Small intestine (tissue), 7 donors: ENCODE measurements at regions not wholly inside any gene's neighbourhood (a gene's known extent, or its start where the extent isn't known, plus 50 kb on each side); places are given as distances from the start of the nearest gene placed in this dataset.
A peak's percentile ranks its signal among the peaks of the same experiment; 100 is the strongest.
"Not testable (repeated sequence)": the region's sequence is repeated elsewhere in the genome, so short reads cannot be mapped to it uniquely, and the experiment has no call there.

Experiments used
- DNase-seq, 2 donors: peaks; one replicate each; pipeline versions ENCODE4 v3.0.0 to v3.0.0-alpha.2; 2013
- FAIRE-seq: peaks from 2 replicates; lab custom pipeline; 2012; peaks lifted over from hg19 to GRCh38; lab: Jason Lieb, UNC
- H3K27ac ChIP-seq, 3 donors: one replicate each; pipeline ENCODE4 v1.5.1; 2013; ENCODE audit warnings: low read length in 2 of 3, mild to moderate bottlenecking in 2 of 3, control low read depth in 1 of 3, inconsistent platforms in 1 of 3, low read depth in 1 of 3, moderate library complexity in 1 of 3
- H3K27me3 ChIP-seq, 3 donors: one replicate each; pipeline ENCODE4 v1.6.1; 2013; ENCODE audit warnings: low read length in 3 of 3, inconsistent platforms in 1 of 3; ENCODE audit not compliant: control insufficient read depth in 3 of 3, insufficient read depth in 3 of 3
- H3K36me3 ChIP-seq, 3 donors: one replicate each; pipeline ENCODE4 v1.6.1; 2013; ENCODE audit warnings: low read length in 3 of 3, inconsistent platforms in 1 of 3, low read depth in 1 of 3, mild to moderate bottlenecking in 1 of 3, moderate library complexity in 1 of 3; ENCODE audit not compliant: control insufficient read depth in 3 of 3, insufficient read depth in 2 of 3
- H3K4me1 ChIP-seq, 3 donors: one replicate each; pipeline ENCODE4 v1.6.1; 2013; ENCODE audit warnings: low read length in 2 of 3, inconsistent platforms in 1 of 3, low read depth in 1 of 3, mild to moderate bottlenecking in 1 of 3, moderate library complexity in 1 of 3; ENCODE audit not compliant: control insufficient read depth in 3 of 3, insufficient read depth in 2 of 3
- H3K4me3 ChIP-seq, 3 donors: one replicate each; pipeline ENCODE4 v1.5.1; 2013; ENCODE audit warnings: low read length in 3 of 3, control low read depth in 1 of 3, inconsistent platforms in 1 of 3, low read depth in 1 of 3, mild to moderate bottlenecking in 1 of 3, moderate library complexity in 1 of 3
- H3K9me3 ChIP-seq, 2 donors: one replicate each; pipeline ENCODE4 v1.6.1; 2013; ENCODE audit warnings: low read depth in 1 of 2, low read length in 1 of 2; ENCODE audit not compliant: control insufficient read depth in 2 of 2, insufficient read depth in 1 of 2
- WGBS, 3 donors: extraction: QIAGEN DNeasy Blood & Tissue Kit; methylation state at CpG; one replicate each; pipeline ENCODE4 v1.1.7; 2013; 5-methylcytosine and 5-hydroxymethylcytosine counted together
- donor health status: healthy with polysubstance abuse.
- donor health status: control.
- donor health status: control.
- donor health status: Bipolar disorder and iron deficiency.
- donor health status: healthy.

DNA sequence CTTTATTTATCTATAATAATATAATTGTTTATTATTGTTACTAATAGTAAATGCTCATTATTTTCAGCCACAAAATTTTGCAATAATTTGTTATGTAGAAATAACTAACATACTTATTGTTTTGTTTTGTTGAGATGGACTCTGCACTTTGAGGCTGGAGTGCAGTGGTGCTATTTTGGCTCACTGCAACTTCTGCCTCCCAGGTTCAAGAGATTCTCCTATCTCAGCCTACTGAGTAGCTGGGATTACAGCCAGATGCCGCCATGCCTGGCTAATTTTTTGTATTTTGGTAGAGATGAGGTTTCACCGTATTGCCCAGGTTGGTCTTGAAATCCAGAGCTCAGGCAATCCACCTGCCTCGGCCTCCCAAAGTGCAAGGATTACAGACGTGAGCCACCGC is 76.6 kb upstream of the RAP1B start:
- WGBS, 3 donors = 94 to 100% (median 96%) methylated on average over 5 of the region's 5 CpGs
- H3K9me3 ChIP-seq = no peaks in the 10 kb centered on the region
- H3K4me1 ChIP-seq = peaks cover under 1 to 6% (median 2%) of the 10 kb centered on the region in 3 donors
- DNase-seq = no peak
- no peak overlapping the region for H3K27ac ChIP-seq
- FAIRE-seq = no peak
- H3K4me3 ChIP-seq = no peak overlapping the region
- no peaks in the 10 kb centered on the region for H3K27me3 ChIP-seq
- no peaks in the 10 kb centered on the region for H3K36me3 ChIP-seq

DNA sequence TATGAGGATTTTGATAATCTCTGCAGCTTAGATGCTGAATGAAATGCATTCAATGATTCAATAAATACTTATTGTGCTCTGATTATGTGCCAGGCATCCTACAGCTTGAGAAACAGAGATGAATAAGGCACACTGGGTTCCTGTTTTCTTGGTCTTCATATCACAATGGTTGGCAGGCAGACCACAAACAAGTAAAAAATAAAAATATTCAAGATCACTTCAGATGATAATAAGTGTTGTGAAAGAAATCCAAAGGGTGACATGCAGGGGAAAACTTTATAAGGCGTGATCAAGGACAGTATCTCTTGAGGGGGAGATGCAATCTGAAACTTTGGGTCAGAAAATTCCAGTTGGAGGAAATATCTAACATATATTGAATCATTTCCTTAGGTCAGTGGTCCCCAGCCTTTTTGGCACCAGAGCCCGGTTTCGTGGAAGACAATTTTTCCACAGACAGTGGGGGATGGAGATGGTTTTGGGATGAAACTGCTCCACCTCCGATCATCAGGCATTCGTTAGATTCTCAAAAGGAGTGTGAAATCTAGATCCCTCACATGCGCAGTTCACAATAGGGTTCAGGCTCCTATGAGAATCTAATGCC is 73.7 kb upstream of the RAP1B start:
- peaks cover 0 to 8% of the 10 kb centered on the region in 2 donors for H3K9me3 ChIP-seq
- no peak overlapping the region for H3K4me3 ChIP-seq
- WGBS, 3 donors = 89 to 96% (median 96%) methylated on average over 6 of the region's 6 CpGs
- no peak overlapping the region for H3K27ac ChIP-seq
- no peak for DNase-seq
- H3K36me3 ChIP-seq = no peaks in the 10 kb centered on the region
- FAIRE-seq = no peak
- no peaks in the 10 kb centered on the region for H3K27me3 ChIP-seq
- H3K4me1 ChIP-seq = peaks cover 2 to 17% (median 3%) of the 10 kb centered on the region in 3 donors

DNA sequence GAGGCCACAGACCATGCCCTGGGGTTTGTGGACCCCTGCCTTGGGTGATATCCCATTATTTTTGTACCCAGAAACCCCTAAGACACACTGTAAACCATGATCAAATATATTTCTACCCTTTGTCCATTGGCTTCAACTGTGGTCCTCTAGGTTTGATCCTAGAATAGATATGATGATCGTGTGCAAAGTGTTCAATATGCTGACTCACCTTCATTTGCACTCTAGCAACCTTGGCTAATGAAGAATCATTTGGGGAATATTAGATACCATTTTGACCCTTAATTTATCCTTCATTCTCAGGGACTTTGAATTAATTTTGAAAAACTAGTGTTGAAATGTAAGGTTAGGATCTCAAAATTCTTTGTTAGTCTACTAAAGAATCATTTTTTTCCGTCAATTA is 73.1 kb upstream of the RAP1B start:
- no peak overlapping the region for H3K4me3 ChIP-seq
- no peak for FAIRE-seq
- H3K27me3 ChIP-seq = no peaks in the 10 kb centered on the region
- peaks cover 2 to 17% (median 3%) of the 10 kb centered on the region in 3 donors for H3K4me1 ChIP-seq
- WGBS, 3 donors = 89 to 91% (median 89%) methylated on average over 2 of the region's 2 CpGs
- H3K36me3 ChIP-seq = no peaks in the 10 kb centered on the region
- no peak overlapping the region for H3K27ac ChIP-seq
- no peak for DNase-seq
- peaks cover 0 to 8% of the 10 kb centered on the region in 2 donors for H3K9me3 ChIP-seq

DNA sequence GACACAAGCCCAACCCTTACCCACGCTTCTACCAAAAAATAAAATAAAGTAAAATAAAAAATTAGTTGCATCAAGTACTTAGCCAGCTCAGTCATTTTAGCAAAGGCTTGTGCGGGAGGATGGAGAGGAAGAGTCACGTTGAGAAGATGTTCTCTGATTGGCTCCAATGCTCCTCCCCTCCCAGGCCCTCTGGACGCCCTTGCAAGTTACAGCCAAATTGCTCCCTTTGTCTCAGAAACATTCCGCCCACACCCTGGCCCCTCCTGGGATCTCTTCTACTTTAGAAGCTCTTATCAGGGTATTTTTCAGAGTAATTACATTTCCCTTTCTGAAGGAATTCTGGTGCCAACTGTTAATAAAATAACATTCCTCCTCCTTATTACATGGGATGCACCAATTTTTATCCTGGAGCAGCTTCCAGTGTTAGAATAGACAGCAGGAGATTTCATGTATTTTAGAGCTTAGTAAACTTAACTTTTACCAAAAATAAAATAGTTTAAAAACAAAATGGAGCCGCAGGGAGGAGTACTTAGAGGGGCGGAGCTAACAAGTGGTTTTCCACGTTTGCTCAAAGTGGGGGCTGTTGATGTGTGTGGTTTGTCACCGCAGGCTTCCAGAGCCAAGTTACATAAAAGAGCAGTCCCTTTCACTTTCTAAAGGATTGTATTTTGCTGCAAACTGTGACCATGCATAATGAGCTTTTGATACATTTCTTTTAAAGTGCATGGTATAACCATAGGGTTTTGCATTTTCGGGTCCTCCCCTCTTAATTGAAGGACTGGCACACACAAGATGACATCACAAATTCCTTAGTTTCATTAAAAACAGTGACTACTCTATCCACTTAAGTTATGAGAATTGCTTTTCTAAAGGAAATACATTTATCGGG is 71.7 kb upstream of the RAP1B start:
- peak; percentile 24 to 27 for DNase-seq
- FAIRE-seq = no peak

DNA sequence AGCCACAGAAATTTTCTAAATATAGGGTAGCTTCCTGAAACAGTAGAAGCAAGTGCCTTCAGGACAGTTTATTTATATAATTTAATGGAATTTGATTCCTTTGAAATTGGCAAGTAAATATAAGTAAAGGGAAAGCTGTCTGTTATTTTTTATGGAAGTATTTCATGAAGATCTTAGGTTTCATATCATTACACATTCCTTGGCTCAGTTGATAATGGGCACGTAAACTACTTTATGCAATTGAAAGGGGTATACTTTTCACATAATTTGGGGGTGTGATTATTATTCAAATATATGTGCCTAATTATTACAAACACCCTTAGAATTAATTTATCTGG is 71.1 kb upstream of the RAP1B start:
- Histone ChIP-seq H3K27me3 (no peaks in the 10 kb centered on the region), H3K36me3 (no peaks in the 10 kb centered on the region), H3K9me3 (peaks cover 0 to 8% of the 10 kb centered on the region in 2 donors), H3K27ac (no peak overlapping the region), H3K4me1 (peaks cover 2 to 17% (median 3%) of the 10 kb centered on the region in 3 donors), H3K4me3 (no peak overlapping the region)
- no peak for DNase-seq
- FAIRE-seq = no peak
- 69 to 96% (median 85%) methylated on average over 1 of the region's 1 CpG for WGBS, 3 donors

More for the DNA sequence above, 71.7 kb upstream of the RAP1B start:
- 35 to 45% (median 40%) methylated on average over 11 of the region's 11 CpGs for WGBS, 3 donors
- no peak overlapping the region for H3K4me3 ChIP-seq
- peaks cover 2 to 17% (median 3%) of the 10 kb centered on the region in 3 donors for H3K4me1 ChIP-seq
- no peaks in the 10 kb centered on the region for H3K36me3 ChIP-seq
- H3K27me3 ChIP-seq = no peaks in the 10 kb centered on the region
- peaks cover 0 to 8% of the 10 kb centered on the region in 2 donors for H3K9me3 ChIP-seq
- H3K27ac ChIP-seq = peak overlapping the region in 1 of 3 donors; percentile 43

DNA sequence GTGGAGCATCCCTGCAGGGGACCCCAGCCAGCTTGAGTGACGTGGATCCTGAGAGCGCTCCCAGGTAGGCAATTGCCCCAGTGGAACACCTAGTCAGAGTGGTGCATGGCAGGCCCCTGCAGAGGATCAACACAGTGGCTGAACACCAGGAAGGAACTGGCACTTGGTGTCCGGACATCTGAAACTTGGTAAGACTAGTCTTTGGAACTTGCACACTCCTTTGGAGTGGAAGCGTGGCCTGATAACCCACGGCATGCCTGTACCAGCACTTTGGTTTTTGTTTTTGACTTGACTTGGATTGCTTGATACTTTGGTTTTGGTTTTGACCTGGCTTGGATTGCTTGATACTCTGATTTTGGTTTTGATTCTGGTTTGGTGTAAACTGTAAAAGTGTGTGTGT is 69.9 kb upstream of the RAP1B start:
- not testable (repeated sequence) for FAIRE-seq, H3K4me3 ChIP-seq, H3K27ac ChIP-seq, DNase-seq, H3K27me3 ChIP-seq, H3K36me3 ChIP-seq
- peaks cover 2 to 17% (median 3%) of the 10 kb centered on the region in 3 donors for H3K4me1 ChIP-seq
- 91 to 94% (median 92%) methylated on average over 5 of the region's 5 CpGs for WGBS, 3 donors
- peaks cover 0 to 15% of the 10 kb centered on the region in 2 donors for H3K9me3 ChIP-seq

DNA sequence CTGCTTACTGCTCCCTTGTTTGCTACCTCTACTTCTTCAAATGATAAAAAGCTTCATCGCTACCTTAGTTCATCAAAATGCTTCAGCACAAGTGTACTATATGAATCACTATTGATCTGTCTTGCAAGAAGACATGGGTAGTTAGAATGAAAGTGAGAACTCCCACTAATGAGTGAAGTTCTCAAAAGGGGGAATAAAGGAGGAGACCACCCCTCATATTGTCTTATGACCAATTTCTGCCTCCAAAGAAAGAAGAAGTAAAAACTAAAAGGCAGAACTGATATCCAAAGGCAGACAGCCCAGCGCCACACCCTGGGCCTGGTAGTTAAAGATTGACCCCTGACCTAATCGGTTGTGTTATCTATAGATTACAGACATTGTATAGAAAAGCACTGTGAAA is 63.4 kb upstream of the RAP1B start:
- not testable (repeated sequence) for H3K4me1 ChIP-seq, H3K4me3 ChIP-seq, H3K27me3 ChIP-seq, DNase-seq, FAIRE-seq, H3K27ac ChIP-seq, H3K36me3 ChIP-seq
- WGBS, 3 donors = 74 to 84% (median 76%) methylated on average over 3 of the region's 3 CpGs
- peaks cover 0 to 24% of the 10 kb centered on the region in 2 donors for H3K9me3 ChIP-seq

DNA sequence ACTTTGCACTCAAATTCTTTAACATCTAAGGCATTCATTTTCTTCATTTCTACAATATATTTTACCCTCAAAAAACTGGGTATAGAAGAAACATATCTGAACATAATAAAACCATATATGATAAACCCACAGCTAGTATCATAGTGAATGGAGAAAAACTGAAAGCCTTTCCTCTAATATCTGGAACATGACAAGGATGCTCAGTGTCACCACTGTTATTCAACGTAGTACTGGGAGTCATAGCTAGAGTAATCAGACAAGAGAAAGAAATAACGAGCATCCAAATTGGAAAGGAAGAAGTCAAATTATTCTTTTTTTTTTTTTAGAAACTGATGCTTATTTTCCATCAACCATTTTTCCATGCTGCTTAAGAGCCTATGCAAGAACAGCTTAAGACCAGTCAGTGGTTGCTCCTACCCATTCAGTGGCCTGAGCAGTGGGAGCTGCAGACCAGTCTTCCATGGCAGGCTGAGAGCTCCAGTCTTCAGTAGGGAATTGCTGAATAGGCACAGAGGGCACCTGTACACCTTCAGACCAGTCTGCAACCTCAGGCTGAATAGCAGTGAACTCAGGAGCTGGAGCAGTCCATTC is 58.0 kb upstream of the RAP1B start:
- H3K36me3 ChIP-seq, H3K4me3 ChIP-seq, DNase-seq, H3K27ac ChIP-seq, FAIRE-seq, H3K9me3 ChIP-seq, H3K4me1 ChIP-seq, H3K27me3 ChIP-seq: not testable (repeated sequence)
- 72 to 77% (median 75%) methylated on average over 2 of the region's 2 CpGs for WGBS, 3 donors
